Fibroblast of the aortic adventitia (primary cell): ENCODE measurements at regions not wholly inside any gene's neighbourhood (a gene's known extent, or its start where the extent isn't known, plus 50 kb on each side); places are given as distances from the start of the nearest gene placed in this dataset.
"Not testable (repeated sequence)": the region's sequence is repeated elsewhere in the genome, so short reads cannot be mapped to it uniquely, and the experiment has no call there.

Source experiments
- DNase-seq: peaks from one replicate; pipeline ENCODE4 v3.0.0-alpha.2; 2010; ENCODE audit warnings: low read depth
- H3K4me3 ChIP-seq: 2 replicates; pipeline ENCODE4 v1.5.1; 2011; ENCODE audit warnings: low read depth, mild to moderate bottlenecking, control low read depth, low read length, moderate library complexity
- CTCF ChIP-seq: IDR thresholded peaks from 2 replicates; pipeline ENCODE4 v1.5.1; 2011; ENCODE audit warnings: mild to moderate bottlenecking, low read length, control low read depth, inconsistent platforms; ENCODE audit not compliant: insufficient read depth

- DNase-seq = no peak
- no peak overlapping the region for H3K4me3 ChIP-seq
- TF ChIP-seq CTCF = no peak
These were observed 1406.4 kb downstream of the UQCRFS1 start for GRCh38 chr19:27806471-27807070.

- H3K4me3 ChIP-seq = no peak overlapping the region
- no peak for TF ChIP-seq CTCF
- DNase-seq = no peak
These were observed 1407.1 kb downstream of the UQCRFS1 start for GRCh38 chr19:27805848-27806247.

GRCh38 chr19:27802293-27802692 lies 1410.7 kb downstream of the UQCRFS1 start:
- not testable (repeated sequence) for H3K4me3 ChIP-seq, DNase-seq
- TF ChIP-seq CTCF = peak; percentile 41

DNA sequence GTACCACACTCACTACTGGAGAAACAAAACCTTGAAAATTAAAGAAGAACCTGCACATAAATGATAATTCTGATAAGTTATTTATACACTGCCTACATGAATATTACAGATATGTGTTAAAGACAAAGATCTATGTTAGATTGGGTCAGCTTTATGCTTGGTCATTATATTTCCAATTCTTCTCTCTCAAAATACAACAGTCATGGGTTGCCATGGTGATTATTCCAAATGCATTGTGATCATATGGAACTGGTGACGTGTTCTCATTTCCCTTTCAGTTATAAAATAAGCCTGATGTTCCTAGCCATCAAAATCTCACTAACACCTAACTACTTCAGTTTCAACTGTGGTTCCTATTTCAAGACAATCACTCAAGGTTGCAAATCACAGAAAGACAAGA lies 1416.4 kb downstream of the UQCRFS1 start:
- no peak for DNase-seq
- no peak for TF ChIP-seq CTCF
- no peak overlapping the region for H3K4me3 ChIP-seq

DNA sequence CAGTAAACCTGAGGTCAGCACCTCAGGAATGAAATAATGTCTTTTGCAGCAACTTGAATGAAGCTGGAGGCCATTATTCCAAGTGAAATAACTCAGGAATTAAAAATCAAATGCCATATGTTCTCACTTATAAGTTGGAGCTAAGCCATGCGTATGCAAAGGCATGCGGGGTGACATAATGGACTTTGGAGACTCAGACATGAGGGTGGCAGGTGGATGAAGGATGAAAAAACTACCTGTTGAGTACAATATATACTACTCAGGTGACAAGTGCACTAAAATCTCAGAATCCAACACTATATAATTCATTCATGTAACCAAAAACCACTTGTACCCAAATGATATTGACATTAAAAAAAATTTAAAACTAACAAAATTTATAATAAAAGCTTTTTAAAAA lies 1416.9 kb downstream of the UQCRFS1 start:
- no peak for TF ChIP-seq CTCF
- DNase-seq = no peak
- no peak overlapping the region for H3K4me3 ChIP-seq

DNA sequence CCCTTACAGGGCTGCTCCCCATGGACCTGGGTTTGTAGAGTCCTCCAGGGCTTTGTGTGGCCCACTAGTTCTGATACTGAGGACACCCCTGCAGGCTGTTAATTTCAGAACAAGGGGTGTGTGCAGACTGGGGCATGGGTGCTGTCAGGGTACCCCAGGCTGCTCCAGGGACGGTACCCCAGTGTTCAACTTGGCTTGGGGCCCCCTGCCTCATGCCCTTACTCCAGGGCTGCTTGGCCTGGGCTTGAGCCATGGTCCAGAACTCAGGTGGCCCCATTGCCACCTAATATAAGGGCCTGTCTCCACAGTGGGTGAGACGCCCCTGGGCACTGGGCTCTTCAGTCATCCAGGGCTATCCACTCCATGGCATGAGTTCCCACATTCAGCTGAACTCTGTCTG lies 1417.6 kb downstream of the UQCRFS1 start:
- no peak for DNase-seq
- TF ChIP-seq CTCF = no peak
- peak overlapping the region; percentile 99 for H3K4me3 ChIP-seq

DNA sequence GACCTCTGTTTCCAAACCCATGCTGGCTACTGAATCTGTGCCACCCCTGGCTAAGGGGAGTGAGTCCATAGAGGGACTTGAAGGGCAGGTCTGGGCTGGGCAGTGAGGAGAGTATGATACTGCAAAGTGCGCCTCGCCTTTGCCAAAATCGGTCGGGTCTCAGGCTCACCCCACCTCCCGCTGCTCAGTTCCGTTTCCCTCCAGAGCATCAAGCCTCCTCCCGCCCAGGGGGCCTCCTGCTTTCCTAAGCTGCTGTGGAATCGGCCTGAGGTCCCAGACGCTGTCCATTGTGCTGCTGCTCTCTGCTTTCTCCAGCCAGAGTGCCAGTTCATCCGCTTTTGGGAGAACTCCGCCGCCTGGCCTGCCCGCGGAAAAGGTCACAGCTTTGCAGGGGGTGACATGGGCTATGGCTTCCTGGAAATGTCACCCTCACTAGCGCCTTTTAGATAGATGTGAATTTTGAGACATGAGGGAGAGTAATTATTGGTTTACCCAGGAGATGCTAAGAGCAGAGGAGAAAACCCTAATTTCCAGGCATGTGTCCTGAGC lies 1418.4 kb downstream of the UQCRFS1 start:
- no peak for TF ChIP-seq CTCF
- DNase-seq = peak; percentile 46
- H3K4me3 ChIP-seq = peak overlapping the region; percentile 99
